HEK293T (cell line): ENCODE measurements at regions not wholly inside any gene's neighbourhood (a gene's known extent, or its start where the extent isn't known, plus 50 kb on each side); places are given as distances from the start of the nearest gene placed in this dataset.

ENCODE experiments used
- BHLHE40 ChIP-seq: fragments of 450-650 bp; IDR thresholded peaks from 2 replicates; pipeline ENCODE4 v1.6.1; 2016; ENCODE audit warnings: mild to moderate bottlenecking, moderate library complexity, borderline replicate concordance
- ELF4 ChIP-seq: fragments of 450-650 bp; IDR thresholded peaks from 2 replicates; pipeline ENCODE4 v1.6.1; 2017; ENCODE audit warnings: antibody characterized with exemption
- FOXA1 ChIP-seq: fragments of 450-650 bp; IDR thresholded peaks from 2 replicates; pipeline ENCODE4 v1.6.1; 2016; ENCODE audit warnings: mild to moderate bottlenecking
- FOXK2 ChIP-seq: fragments of 450-650 bp; IDR thresholded peaks from 2 replicates; pipeline ENCODE4 v1.6.1; 2016; ENCODE audit warnings: mild to moderate bottlenecking
- L3MBTL2 ChIP-seq: fragments of 450-650 bp; conservative IDR thresholded peaks from 2 replicates; pipeline ENCODE4 v1.6.1; 2016; ENCODE audit warnings: mild to moderate bottlenecking
- PKNOX1 ChIP-seq: fragments of 450-650 bp; IDR thresholded peaks from 2 replicates; pipeline ENCODE4 v1.6.1; 2016
- SP1 ChIP-seq: fragments of 450-650 bp; IDR thresholded peaks from 2 replicates; pipeline ENCODE4 v1.6.1; 2017
- SUZ12 ChIP-seq: fragments of 450-650 bp; IDR thresholded peaks from 2 replicates; pipeline ENCODE4 v1.6.1; 2016; ENCODE audit warnings: mild to moderate bottlenecking
- TARDBP ChIP-seq: fragments of 450-650 bp; IDR thresholded peaks from 2 replicates; pipeline ENCODE4 v1.6.1; 2016
- ZNF384 ChIP-seq: fragments of 450-650 bp; IDR thresholded peaks from 2 replicates; pipeline ENCODE4 v1.6.1; 2016

- no peak for TF ChIP-seq SP1
- TF ChIP-seq FOXK2, result no peak
- TF ChIP-seq BHLHE40, result no peak
- TF ChIP-seq PKNOX1, result no peak
- no peak for TF ChIP-seq TARDBP
- TF ChIP-seq ELF4, result no peak
- TF ChIP-seq FOXA1, result no peak
- no peak for TF ChIP-seq SUZ12
- no peak for TF ChIP-seq ZNF384
- no peak for TF ChIP-seq L3MBTL2
These were observed 157.5 kb upstream of the ID2 start for GRCh38 chr2:8524388-8524787.
